ENCODE measurements at regions not wholly inside any gene's neighbourhood (a gene's known extent, or its start where the extent isn't known, plus 50 kb on each side); places are given as distances from the start of the nearest gene placed in this dataset.
A peak's percentile ranks its signal among the peaks of the same experiment; 100 is the strongest.
"Not testable (repeated sequence)": the region's sequence is repeated elsewhere in the genome, so short reads cannot be mapped to it uniquely, and the experiment has no call there.

DNA sequence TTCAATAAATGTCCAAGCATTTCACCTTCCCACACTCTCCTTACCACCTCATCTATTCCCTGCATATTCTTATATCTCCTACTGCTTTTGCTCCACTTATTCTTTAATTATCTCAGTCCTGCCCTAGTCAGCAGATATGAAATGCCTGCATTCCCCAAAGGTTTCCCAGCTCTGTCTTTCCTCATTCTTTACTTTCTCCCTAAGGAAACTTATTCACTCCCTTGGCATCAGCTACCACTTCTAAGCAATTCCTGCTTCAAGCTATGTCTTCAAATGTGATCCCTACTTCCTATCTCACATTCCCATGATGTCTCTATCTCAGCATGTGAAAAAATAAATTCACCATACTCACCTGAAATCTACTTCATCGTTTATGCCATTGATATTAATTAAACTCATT lies 111.8 kb downstream of the CAPZA3 start:
- DNase-seq: no peak

DNA sequence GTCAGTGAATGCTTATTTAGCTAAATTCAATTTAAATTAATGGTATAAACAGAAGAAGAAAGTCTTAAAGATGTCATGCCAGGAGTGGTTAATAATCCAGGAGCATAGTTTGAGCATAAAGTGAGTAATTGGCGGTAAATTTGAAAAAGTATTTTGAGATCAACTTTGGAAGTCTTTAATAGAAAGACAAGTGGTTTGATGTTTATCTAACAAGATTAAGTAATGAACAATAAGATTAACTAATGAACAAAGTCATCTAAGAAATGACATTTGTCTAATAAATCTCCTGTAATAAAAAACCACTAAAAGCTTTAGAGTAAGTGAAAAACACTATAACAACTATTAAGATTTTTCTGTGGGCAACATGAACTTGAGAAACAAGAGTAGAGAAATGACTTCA lies 112.8 kb downstream of the CAPZA3 start:
- DNase-seq: no peak

DNA sequence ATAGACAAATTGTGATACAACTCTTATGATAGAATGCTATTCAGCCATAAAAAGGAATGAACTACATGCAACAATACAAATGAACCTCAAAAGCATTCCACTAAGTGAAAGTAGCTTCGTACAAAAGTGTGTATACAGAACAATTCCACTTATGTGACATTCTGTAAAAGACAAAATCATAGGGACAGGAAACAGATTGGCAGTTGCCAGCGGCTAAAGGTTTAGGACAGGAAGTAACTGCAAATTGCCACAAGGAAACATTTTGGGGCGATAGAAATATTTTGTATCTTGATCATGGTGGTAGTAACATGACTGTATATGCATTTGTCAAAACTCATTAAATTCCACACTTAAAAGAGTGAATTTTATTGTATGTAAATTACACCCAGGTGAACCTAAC lies 113.4 kb downstream of the CAPZA3 start:
- DNase-seq: no peak

DNA sequence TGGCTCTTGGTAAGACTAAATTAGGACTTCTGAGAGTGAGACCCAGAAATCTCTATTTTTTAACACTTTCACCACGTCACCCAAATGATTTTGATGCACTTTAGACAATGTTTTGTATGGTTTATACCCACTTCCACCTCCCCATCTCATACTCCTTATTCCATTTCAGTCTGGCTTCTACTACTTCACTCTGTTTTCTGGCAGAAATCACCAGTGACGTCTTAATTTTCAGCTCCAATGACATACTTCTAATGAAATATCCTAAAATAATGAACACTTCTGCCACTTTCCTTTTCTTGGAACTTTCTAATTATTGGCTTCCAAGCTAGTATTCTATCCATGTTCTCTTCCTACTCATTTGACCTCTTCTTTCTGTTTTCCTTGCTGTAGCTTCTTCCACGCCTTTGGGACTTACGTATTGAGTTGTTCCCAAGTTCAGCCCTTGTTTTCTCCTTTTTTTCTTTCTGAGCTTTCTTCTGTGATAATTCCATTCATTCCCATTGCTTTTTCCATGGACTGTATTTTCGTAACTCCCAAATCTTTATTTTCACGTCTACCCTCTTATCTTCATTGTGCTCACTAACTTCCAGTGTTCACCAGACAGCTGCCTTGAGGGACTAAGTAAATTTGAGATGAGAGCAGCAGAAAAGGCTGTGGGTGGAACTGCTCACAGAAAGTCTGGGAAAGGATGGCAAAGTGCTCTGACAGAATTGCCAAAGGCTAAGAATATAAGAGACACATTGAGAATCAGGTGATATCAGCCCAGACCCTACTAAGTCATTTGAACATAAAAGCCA lies 115.8 kb downstream of the CAPZA3 start:
- no peak for DNase-seq

DNA sequence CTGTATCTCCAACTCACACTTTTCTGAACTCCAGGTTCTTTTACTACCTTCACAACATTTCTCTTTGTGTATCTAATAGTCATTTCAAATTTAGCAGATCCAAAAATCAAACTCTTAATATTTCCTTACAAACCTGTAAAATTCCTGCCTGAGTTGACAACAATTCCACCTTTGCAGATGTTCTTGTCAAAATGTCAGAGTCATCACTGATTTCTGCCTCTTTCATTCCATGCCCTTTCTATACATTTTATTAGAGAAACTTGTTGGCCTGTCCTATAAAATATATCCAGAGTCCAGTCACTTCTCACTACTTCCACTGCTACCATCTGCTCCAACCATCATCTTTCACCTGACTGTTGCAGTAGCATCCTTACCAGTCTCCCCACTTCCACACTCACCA lies 119.7 kb downstream of the CAPZA3 start:
- no peak for DNase-seq

DNA sequence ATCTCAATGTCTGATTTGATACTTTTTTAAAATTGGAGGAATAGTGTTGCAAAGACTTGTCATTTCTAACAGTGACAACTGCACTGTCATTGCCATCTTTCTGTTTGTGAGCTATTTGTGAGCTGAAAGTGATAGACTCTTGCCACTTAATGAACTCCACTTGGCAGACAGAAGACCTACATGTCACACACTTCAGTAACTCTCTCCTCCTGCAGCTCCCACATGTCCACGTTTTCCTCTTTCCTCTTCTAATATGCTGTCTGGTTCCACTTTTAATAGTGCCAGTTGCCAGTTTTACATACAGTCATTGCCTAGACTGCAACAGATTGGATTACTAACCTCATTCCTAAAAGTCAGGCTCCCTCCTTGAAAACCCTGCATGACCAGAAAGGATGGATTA lies 121.5 kb downstream of the CAPZA3 start:
- DNase-seq: no peak

DNA sequence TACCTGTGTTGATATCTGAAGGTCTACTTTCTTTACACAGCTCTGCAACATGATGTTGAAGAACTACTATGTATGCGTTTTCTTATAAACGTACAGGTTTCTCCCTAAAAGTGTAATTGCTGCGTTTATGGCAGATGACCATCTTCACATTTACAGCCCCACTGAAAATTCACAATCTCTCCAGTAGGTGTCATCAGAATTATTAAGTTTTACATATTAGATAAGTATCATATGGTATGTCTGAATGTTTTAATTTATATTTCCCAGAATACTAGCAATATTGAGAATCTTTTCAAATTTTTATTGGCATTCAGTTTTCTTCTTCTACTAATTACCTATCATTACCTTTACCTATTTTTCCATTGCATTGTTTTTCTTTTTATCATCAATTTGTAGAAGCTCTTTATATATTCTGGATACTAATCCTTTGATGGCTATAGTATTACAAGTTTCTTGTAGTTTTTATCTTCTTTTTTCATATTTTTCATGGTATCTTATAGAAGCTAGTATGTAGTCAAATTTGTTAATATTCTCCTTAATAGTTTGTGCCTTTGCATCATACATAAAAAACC lies 123.5 kb downstream of the CAPZA3 start:
- peak; percentile 43 for DNase-seq

DNA sequence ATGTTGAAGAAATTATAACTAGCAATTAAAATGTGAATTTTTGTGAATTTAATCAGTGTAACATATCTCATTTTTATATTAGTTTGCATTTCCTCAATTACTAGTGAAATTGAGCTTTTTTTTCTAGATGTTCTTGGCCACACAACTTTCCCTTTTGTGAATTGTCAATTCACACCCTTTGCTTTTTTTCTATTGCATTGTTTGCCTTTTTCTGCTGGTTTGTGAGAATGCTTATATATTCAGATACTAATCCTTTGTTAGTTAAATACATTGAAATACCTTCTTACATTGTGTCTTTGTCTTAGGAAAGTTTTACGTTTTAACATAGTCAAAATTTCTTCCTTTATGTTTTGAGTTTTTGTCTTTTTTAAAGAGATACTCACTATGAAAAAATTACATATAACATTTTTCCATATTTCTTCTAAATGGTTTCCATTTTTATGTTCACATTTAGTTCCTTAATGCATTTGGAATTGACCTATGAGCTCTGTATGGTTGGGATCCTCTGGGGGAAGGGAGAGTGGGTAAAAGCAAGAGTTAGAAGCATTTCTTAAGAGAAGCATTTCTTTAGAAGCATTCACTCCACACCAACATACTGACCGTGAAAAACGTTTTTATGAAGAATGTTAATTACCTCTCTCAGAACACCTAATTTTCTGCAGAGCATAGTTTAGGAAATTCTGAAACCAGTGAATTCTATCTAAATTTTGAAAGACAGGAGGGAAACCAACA lies 126.0 kb downstream of the CAPZA3 start:
- no peak for DNase-seq

DNA sequence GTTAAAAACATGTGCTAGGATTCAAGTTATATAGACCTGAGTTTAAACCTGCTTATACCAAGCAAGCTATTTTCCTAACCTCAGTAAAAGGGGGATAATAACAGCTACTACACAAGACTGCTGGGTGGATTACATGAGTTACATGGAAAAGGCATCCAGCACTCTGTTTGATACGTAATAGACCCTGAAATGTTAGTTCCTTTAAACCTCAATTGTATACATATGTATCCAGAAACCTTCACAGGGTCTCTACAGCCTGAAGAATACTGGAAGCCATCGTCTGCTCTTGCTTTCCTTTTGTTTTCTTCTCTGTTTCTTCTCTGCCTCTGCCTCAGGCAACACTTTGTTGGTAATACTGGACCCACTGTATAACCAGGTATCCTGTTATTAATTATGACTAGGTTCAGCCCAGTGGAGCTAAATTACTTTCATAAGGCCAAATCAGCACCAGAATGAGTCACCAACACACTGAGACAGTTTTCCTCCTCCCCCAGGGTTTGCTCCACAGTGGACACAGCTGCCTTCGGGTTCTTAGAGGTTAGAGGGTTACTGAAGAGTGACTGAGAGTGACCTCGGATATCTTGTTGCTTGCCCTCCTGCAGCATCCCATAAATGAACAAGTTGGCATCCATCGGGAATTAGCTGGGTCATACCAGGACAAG lies 127.1 kb downstream of the CAPZA3 start:
- no peak for DNase-seq

DNA sequence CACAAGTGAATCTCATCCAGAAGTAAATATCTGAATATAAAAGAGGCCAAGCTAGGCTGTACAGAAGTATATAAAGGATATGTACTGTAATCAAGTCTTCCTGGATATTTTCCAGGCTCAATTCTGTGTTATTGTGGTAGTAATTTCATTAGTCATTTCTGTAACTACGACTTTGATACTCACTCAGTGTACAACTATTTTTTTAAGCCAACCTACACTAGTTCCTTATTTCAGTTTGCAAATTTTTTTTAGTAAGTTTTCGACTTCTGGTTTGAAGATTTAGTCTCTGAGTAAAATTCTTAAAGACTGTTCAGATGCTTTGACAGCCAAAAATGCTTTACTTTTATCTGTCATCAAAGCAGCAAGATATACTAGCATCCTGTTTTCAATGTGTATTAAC lies 130.8 kb downstream of the CAPZA3 start:
- DNase-seq: no peak

DNA sequence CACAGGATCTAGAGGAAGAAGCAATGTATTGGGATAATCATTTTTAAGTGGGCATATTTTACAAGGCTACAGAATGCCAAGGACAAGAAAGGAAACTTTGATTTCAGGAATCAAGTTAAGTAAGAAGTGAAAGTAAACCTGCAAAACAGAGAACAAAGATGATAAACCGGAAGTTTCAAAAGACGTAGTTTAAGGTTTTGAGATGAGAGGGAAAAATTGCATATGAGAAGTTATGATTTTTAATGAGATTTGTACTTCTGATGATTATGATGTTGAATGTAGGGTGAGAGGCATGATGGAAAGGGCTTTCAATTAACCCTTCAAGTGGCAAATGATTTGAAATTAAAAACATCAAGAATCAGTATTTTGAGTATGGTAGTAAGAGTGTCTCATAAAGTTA lies 134.9 kb downstream of the CAPZA3 start:
- no peak for DNase-seq

DNA sequence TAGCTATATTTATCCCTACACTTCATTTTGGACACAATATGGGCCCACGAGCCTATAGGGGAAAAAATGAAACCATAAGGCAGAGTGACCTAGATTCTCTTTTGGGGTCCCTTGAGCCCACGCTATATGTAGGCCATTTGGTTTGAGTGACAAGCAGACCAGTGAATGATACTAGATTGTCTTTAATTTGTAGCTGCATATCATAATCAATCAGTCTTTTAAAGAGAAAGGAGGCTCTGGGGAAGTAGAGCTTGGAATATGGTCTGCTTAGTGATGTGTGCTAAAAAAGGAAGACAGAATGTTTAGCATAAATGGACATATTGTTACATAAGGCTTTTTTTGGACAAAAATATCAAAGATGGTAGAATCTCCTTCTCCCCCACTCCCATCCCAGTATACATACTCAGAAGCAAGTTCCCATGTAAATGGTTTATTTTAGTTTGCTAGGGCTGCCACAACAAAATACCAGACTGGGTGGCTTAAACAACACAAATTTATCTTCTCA lies 140.8 kb downstream of the CAPZA3 start:
- no peak for DNase-seq

DNA sequence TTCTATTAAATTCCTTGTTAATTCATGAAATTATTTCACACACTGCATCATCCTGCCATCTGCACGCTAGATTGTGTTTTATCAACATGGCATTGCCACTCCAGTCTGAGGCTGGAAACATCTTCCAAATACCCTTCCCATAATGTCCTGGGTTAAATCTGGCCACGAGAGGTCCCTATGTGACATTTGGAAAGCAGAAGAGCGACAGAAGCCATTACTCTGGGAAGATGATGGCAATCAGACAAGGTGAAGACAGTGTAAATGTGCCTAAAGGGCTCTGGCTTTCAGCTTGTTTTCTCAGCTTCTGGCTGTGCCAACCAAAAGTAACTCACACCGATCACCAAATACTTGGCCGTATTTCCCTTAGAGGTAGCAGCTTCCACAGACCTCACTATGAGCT lies 144.8 kb downstream of the CAPZA3 start:
- no peak for DNase-seq

DNA sequence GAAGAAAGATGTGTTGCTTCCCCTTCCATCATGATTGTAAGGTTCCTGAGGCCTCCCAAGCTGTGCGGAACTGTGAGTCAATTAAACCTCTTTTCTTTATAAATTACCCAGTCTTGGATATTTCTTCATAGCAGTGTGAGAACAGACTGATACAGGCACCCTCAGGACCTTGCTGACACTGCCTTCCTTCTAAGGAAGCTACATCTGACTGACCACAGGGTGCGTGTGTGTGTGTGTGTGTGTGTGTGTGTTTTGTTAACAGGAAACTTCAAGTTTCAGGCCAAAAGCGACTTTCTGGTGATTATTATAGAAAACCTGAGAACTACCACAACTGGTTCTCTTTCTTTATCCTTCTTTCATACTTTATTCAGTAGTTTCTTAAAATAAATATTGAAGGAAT lies 149.0 kb downstream of the CAPZA3 start:
- no peak for DNase-seq

DNA sequence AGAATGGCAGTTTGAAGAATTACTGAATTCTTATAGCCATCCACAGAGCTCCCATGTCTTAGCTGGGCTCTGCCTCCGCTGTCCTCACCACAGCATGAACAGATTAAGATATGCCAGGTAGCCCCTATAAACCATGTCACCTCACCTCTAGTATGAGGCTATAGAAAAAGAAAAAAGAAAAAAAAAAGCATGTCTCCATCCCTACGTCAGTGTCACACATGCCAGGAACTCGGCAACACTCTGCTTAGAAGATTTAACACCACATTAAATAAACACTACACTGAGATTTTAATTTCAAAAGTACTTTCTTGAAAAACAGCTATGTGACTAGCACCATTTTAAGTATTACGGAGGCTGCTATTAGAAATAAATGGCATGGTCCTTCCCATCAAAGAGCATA lies 149.4 kb downstream of the CAPZA3 start:
- DNase-seq: no peak

DNA sequence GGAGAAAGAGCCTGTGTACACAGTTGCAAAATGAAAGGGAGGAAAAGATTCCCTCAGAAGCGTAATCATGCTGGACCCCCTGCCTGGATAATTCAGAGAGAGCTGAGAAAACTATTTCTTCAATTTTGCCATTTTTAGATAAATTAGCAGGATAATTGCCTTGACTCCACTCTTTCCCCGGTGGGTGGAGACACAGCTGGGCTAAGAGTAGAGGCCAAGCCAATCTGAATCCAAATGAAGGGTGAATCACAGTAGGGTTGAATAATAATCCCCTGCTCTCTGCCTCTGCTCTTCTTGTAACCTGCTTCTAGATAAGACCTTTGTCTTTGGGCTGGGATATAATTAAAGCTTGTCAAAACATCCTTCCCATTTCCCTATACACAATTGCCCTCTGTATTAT lies 150.1 kb downstream of the CAPZA3 start:
- no peak for DNase-seq

DNA sequence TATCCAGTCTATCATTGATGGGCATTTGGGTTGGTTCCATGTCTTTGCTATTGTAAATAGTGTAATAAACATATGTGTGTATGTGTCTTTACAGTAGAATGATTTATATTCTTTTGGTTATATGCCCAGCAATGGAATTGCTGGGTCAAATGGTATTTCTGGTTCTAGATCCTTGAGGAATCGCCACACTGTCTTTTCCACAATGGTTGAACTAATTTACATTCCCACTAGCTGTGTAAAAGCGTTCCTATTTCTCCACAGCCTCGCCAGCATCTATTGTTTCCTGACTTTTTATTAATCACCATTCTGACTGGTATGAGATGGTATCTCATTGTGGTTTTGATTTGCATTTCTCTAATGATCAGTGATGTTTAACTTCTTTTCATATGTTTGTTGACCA lies 152.7 kb downstream of the CAPZA3 start:
- not testable (repeated sequence) for DNase-seq

DNA sequence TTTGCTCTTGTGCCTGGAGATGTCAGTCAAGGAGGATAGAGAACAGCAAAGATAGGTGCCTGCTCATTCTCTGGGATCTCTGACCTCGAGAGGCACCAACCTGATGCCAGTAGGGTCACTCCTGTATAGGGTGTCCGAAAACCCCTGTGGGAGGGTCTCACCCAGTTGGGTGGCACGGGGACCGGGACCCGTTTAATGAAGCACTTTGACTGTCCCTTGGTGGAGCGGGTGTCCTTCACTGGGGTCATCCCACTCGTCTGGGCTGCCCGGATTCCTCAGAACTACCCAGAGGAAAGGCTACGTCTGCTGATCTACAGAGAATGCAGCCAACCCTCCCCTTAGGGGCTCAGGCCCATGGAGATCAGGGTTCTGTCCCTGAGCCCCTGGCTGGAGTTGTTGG lies 157.6 kb downstream of the CAPZA3 start:
- DNase-seq: no peak

DNA sequence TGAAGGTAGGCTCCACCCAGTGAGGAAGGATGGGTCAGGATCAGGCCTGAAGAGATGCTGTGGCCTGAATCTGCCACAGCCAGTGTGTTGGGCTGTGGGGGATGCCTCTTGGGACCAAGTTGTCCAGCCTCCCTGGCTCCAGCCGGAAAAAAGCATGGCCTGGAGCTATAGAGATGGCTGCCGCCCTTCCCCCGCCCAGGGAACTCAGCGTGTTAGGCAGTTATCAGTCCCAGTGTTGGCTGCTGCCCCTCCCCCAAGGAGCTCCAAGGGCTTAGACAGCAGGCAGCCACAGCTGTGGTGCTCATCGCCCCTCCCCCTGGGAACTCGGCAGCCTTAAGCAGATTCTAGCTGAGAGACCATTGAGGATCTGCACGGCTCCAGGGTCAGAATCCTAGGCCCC lies 158.0 kb downstream of the CAPZA3 start:
- no peak for DNase-seq

DNA sequence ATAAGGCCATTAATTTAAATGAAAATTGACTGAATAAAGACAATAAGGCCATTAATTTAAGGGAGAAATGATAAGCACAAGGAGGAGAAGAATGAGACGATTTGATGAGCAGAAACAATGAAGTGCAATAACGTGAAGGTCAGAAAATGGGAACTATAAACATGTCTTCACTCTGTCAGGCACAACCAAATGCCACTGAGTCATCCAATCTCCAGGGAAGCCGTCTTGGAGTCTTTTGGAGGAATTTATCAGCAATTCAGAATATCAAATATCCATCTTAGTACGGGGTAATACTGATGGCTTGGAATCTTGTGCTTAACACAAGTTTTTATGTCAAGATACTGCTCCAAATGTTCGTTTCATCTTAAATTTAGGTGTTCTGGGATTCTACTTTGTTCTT lies 159.9 kb downstream of the CAPZA3 start:
- no peak for DNase-seq

DNA sequence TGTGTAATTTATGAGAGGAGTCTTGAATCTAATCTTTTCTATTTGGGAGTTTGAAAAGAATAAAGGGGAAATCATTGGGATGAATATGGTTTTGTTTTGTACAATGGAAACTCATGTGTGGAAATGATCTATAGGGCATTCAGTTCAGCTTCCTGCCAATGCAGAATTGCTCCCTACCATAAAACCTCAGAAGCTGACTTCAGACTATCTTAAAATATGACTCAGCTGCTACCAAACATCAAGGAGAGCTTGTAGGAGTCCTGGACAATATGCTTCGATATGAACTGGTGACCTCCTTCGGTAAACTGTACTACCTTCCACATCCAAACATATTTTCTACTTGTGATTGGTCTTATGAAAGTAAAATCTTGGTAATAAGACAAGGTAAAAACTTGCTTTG lies 160.6 kb downstream of the CAPZA3 start:
- DNase-seq: no peak

DNA sequence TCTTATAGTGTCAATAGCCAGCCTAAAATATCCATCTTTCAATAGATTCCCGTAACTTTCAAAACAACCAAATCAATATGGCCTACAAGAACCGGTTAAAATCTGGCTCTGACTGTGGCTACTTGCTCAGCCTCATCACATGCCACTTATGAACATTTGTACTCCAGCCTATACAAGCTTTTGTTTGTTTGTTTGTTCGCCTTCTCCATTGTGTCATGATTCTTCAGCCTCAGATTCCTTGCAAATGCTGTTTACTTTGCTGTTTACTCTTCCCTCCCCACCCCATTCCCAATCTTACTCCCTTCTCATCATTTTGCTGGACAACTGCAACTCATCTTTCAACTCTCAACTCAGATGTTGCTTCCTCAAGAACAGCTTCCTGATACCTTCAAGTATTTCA lies 161.2 kb downstream of the CAPZA3 start:
- no peak for DNase-seq

DNA sequence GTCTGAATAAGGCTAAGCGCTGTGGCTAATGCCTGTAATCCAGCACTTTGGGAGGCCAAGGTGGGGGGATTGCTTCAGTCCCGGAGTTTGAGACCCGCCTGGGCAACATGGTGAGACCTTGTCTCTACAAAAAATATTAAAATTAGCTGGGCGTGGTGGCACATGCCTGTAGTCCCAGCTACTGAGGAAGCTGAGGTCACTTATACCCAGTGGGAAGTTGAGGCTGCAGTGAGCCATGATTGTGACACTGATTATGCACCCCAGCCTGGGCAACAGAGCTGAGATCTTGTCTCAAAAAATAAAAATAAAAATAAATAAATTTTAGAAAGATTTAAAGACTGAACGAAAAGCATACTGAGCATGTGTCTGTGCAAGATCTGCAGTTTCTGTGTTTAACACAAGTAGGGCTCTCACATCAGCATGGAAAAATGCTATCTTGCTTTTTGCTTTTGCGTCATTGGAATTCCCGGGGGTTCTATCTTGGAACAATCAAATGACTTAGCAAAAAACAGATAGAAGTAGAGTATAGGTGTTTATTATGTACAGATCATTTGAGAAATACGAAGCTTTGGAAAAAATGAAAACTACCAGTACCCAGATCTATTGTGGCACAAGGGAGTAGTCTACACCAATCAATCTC lies 161.9 kb downstream of the CAPZA3 start:
- DNase-seq: no peak
